Smooth muscle cell (in vitro differentiated cells): ENCODE measurements at regions not wholly inside any gene's neighbourhood (a gene's known extent, or its start where the extent isn't known, plus 50 kb on each side); places are given as distances from the start of the nearest gene placed in this dataset.
A peak's percentile ranks its signal among the peaks of the same experiment; 100 is the strongest.

Experiments used
- DNase-seq: peaks from one replicate; lab custom pipeline; 2025; ENCODE audit not compliant: unreplicated experiment; lab: John Stamatoyannopoulos, UW
- H2AFZ ChIP-seq: fragments of 200-600 bp; sonication (generic); 2 replicates; pipeline ENCODE4 v1.6.0; 2016; ENCODE audit warnings: antibody characterized with exemption, low read depth, mild to moderate bottlenecking
- H3F3A ChIP-seq: fragments of 200-600 bp; sonication (generic); 2 replicates; pipeline ENCODE4 v1.6.0; 2017; ENCODE audit warnings: antibody characterized with exemption, low read depth
- H3K27ac ChIP-seq: fragments of 200-600 bp; sonication (generic); 2 replicates; pipeline ENCODE4 v1.5.1; 2016; ENCODE audit warnings: low read depth, mild to moderate bottlenecking
- H3K27me3 ChIP-seq: fragments of 200-600 bp; sonication (generic); 2 replicates; pipeline ENCODE4 v1.6.1; 2016; ENCODE audit warnings: low read depth, mild to moderate bottlenecking
- H3K36me3 ChIP-seq: fragments of 200-600 bp; sonication (generic); 2 replicates; pipeline ENCODE4 v1.5.1; 2016; ENCODE audit warnings: low read depth
- H3K4me1 ChIP-seq: fragments of 200-600 bp; sonication (generic); 2 replicates; pipeline ENCODE4 v1.5.1; 2016; ENCODE audit warnings: low read depth
- H3K4me2 ChIP-seq: fragments of 200-600 bp; sonication (generic); 2 replicates; pipeline ENCODE4 v1.6.0; 2016; ENCODE audit warnings: mild to moderate bottlenecking
- H3K4me3 ChIP-seq: fragments of 200-600 bp; sonication (generic); 2 replicates; pipeline ENCODE4 v1.5.1; 2016; ENCODE audit warnings: mild to moderate bottlenecking
- H3K79me2 ChIP-seq: fragments of 200-600 bp; sonication (generic); 2 replicates; pipeline ENCODE4 v1.6.0; 2016; ENCODE audit warnings: low read depth, mild to moderate bottlenecking
- H3K9ac ChIP-seq: fragments of 200-600 bp; sonication (generic); 2 replicates; pipeline ENCODE4 v1.6.0; 2016; ENCODE audit warnings: low read depth
- H3K9me3 ChIP-seq: fragments of 200-600 bp; sonication (generic); replicated peaks from 2 replicates; pipeline ENCODE4 v1.5.1; 2016; ENCODE audit warnings: low read depth
- H4K20me1 ChIP-seq: fragments of 200-600 bp; sonication (generic); 2 replicates; pipeline ENCODE4 v1.6.0; 2016; ENCODE audit warnings: low read depth
- WGBS: methylation state at CpG from one replicate; pipeline ENCODE4 v1.1.7; 2016; ENCODE audit warnings: low lambda C conversion rate; 5-methylcytosine and 5-hydroxymethylcytosine counted together
- TF ChIP-seq, protein P1 (sequence below): fragments of 200-600 bp; sonication (generic); IDR thresholded peaks from 2 replicates; pipeline ENCODE4 v1.5.1; 2017; ENCODE audit warnings: borderline replicate concordance, mild to moderate bottlenecking, antibody characterized with exemption; ENCODE audit not compliant: insufficient read depth, poor library complexity, severe bottlenecking

DNA sequence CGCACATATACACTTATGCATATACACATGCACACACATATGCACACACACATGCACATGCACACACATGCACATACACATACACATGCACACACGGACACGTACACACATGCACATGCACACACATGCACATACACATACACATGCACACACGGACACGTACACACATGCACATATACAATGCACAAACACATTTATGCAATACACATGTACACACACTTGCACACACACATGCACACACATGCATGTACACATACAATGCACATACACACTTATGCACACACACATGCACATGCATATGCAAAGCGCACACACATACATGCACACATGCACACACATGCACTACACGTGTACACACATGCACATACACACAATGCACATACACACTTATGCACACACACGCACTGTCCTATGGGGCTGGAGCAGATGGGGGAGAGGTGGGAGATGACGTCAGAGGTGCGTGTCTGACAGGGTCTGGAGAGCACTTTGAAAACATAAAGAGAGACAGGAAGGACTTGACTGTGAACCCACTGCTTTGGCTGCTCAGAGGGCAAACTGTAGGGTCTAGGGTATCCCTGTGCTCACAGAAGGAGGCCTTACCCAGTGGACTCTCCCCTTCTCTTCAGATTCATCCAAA lies 108.2 kb downstream of the UQCRFS1 start:
- no peaks in the 10 kb centered on the region for H3F3A ChIP-seq
- H3K27me3 ChIP-seq = no peaks in the 10 kb centered on the region
- H3K27ac ChIP-seq = no peak overlapping the region
- H3K4me3 ChIP-seq = no peak overlapping the region
- H3K4me1 ChIP-seq = no peaks in the 10 kb centered on the region
- no peak overlapping the region for H2AFZ ChIP-seq
- H4K20me1 ChIP-seq = no peaks in the 10 kb centered on the region
- no peaks in the 10 kb centered on the region for H3K79me2 ChIP-seq
- H3K4me2 ChIP-seq = no peak overlapping the region
- WGBS = 93% methylated on average over 10 of the region's 10 CpGs
- H3K9ac ChIP-seq = no peak overlapping the region
- H3K36me3 ChIP-seq = no peaks in the 10 kb centered on the region
- TF ChIP-seq, protein P1, sequence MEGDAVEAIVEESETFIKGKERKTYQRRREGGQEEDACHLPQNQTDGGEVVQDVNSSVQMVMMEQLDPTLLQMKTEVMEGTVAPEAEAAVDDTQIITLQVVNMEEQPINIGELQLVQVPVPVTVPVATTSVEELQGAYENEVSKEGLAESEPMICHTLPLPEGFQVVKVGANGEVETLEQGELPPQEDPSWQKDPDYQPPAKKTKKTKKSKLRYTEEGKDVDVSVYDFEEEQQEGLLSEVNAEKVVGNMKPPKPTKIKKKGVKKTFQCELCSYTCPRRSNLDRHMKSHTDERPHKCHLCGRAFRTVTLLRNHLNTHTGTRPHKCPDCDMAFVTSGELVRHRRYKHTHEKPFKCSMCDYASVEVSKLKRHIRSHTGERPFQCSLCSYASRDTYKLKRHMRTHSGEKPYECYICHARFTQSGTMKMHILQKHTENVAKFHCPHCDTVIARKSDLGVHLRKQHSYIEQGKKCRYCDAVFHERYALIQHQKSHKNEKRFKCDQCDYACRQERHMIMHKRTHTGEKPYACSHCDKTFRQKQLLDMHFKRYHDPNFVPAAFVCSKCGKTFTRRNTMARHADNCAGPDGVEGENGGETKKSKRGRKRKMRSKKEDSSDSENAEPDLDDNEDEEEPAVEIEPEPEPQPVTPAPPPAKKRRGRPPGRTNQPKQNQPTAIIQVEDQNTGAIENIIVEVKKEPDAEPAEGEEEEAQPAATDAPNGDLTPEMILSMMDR = no peak
- DNase-seq = no peak
- no peaks in the 10 kb centered on the region for H3K9me3 ChIP-seq

DNA sequence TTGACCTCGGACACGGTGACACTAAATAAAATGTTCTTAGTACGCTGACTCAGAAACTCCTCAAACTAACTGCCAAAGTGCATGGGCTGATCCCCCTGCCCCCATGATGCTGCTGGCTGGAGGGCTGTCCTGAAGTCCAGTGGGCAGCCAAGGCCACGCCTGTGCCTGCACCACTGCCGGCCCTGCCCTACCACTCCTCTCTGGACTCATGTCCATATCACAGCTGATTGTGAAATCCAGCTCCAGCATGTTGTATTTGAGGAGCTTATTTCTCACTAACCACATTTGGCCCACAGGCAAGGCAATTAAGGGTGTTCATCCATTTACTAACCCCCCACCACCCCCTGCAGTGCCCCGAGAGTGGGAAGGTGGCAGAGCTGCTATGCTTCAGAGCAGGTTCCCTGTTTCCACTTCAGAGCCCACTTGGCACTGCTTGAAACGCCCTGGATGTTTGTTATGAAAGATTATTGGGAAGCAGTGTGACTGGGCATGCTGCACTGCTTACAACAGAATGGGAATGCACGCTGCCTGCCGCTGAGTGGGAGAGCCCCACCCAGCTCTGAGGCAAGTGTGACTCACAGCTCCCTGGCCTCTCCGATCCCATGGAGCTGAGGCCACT lies 114.0 kb downstream of the UQCRFS1 start:
- no peak overlapping the region for H3K9ac ChIP-seq
- WGBS = 55% methylated on average over 10 of the region's 10 CpGs

DNA sequence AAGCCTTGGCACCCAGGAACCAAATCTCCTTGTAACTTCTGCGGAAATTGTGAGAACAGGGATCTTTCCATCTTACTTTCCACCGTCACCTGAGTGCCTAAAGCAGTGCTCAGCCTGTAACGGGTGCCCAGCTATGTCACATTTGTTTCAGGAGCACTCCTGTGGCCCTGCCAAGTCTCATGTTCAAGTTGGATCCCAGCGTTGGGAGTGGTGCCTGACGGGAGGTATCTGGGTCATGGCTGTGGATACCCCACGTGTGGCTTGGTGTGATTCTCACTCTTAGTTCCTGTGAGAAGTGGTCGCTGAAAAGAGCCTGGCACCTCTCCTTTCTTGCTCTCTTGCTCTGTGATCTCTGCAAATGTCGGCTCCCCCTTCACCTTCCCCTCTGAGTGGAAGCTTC lies 114.9 kb downstream of the UQCRFS1 start:
- no peak for DNase-seq
- TF ChIP-seq, protein P1 = no peak
- H3K9ac ChIP-seq = no peak overlapping the region
- no peak overlapping the region for H2AFZ ChIP-seq
- no peaks in the 10 kb centered on the region for H3K27me3 ChIP-seq
- H3K4me3 ChIP-seq = no peak overlapping the region
- H3K4me2 ChIP-seq = no peak overlapping the region
- no peaks in the 10 kb centered on the region for H3K9me3 ChIP-seq
- WGBS = 85% methylated on average over 8 of the region's 8 CpGs
- no peaks in the 10 kb centered on the region for H4K20me1 ChIP-seq
- H3K79me2 ChIP-seq = no peaks in the 10 kb centered on the region
- no peaks in the 10 kb centered on the region for H3K36me3 ChIP-seq
- no peak overlapping the region for H3K27ac ChIP-seq
- no peaks in the 10 kb centered on the region for H3F3A ChIP-seq
- H3K4me1 ChIP-seq = no peaks in the 10 kb centered on the region

More for the DNA sequence above, 114.0 kb downstream of the UQCRFS1 start:
- Histone ChIP-seq H4K20me1 (no peaks in the 10 kb centered on the region), H3K27me3 (no peaks in the 10 kb centered on the region), H3K9me3 (no peaks in the 10 kb centered on the region), H3K4me1 (no peaks in the 10 kb centered on the region), H3K79me2 (no peaks in the 10 kb centered on the region), H2AFZ (no peak overlapping the region), H3F3A (no peaks in the 10 kb centered on the region), H3K36me3 (no peaks in the 10 kb centered on the region), H3K27ac (peak overlapping the region; percentile 39), H3K4me3 (no peak overlapping the region), H3K4me2 (no peak overlapping the region)
- TF ChIP-seq, protein P1 = no peak
- no peak for DNase-seq

DNA sequence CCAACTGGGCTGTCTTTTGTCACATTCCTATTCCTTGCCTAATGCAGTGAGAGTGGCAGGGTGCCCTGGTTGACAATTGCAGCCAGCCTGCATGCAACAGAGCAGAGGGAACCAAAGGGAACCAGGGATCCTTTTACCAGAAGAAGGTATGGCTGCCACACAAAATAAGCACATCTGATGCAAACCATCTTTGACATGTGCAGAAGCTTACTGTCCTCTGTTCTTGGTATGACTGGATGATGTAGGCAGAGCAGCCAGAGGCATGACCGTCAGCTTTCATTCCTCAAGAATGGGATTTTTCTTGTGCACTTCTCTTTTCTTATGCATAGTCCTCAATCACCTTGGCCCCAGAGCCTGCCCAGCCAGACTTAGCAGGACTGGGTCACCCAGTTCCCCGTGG lies 116.1 kb downstream of the UQCRFS1 start:
- Histone ChIP-seq H3K4me2 (no peak overlapping the region), H3K36me3 (no peaks in the 10 kb centered on the region), H3K4me1 (no peaks in the 10 kb centered on the region), H2AFZ (no peak overlapping the region), H3K27me3 (no peaks in the 10 kb centered on the region), H3K9ac (no peak overlapping the region), H3K27ac (no peak overlapping the region), H3F3A (no peaks in the 10 kb centered on the region), H3K9me3 (no peaks in the 10 kb centered on the region), H4K20me1 (no peaks in the 10 kb centered on the region), H3K79me2 (no peaks in the 10 kb centered on the region), H3K4me3 (no peak overlapping the region)
- WGBS = 80% methylated on average over 2 of the region's 2 CpGs
- TF ChIP-seq, protein P1 = no peak
- DNase-seq = no peak
